Myocyte (in vitro differentiated cells): ENCODE measurements at regions not wholly inside any gene's neighbourhood (a gene's known extent, or its start where the extent isn't known, plus 50 kb on each side); places are given as distances from the start of the nearest gene placed in this dataset.
"Not testable (repeated sequence)": the region's sequence is repeated elsewhere in the genome, so short reads cannot be mapped to it uniquely, and the experiment has no call there.

Experiments used
- DNase-seq: peaks from one replicate; pipeline ENCODE4 v3.0.0-alpha.2; 2012; ENCODE audit warnings: low read depth

- DNase-seq: no peak
These were observed 2302.2 kb upstream of the RAG2 start for GRCh38 chr11:38900211-38900610.

- not testable (repeated sequence) for DNase-seq
These were observed 2296.2 kb upstream of the RAG2 start for GRCh38 chr11:38894201-38894600.

GRCh38 chr11:38884145-38884865, 2286.3 kb upstream of the RAG2 start:
- no peak for DNase-seq

GRCh38 chr11:38867338-38867737, 2269.3 kb upstream of the RAG2 start:
- DNase-seq: peak; percentile 7

GRCh38 chr11:38865922-38866321, 2267.9 kb upstream of the RAG2 start:
- DNase-seq: no peak

- no peak for DNase-seq
These were observed 2245.0 kb upstream of the RAG2 start for GRCh38 chr11:38842991-38843390.

GRCh38 chr11:38839071-38839470, 2241.0 kb upstream of the RAG2 start:
- no peak for DNase-seq

GRCh38 chr11:38835966-38836365, 2237.9 kb upstream of the RAG2 start:
- no peak for DNase-seq

- DNase-seq: no peak
These were observed 2226.5 kb upstream of the RAG2 start for GRCh38 chr11:38824573-38824972.

GRCh38 chr11:38821786-38822185, 2223.8 kb upstream of the RAG2 start:
- not testable (repeated sequence) for DNase-seq

- DNase-seq: no peak
These were observed 2221.9 kb upstream of the RAG2 start for GRCh38 chr11:38819981-38820380.

GRCh38 chr11:38818720-38819119, 2220.7 kb upstream of the RAG2 start:
- no peak for DNase-seq

- DNase-seq: no peak
These were observed 2216.6 kb upstream of the RAG2 start for GRCh38 chr11:38814670-38815069.

GRCh38 chr11:38809521-38809920, 2211.5 kb upstream of the RAG2 start:
- no peak for DNase-seq

- DNase-seq: no peak
These were observed 2198.2 kb upstream of the RAG2 start for GRCh38 chr11:38796281-38796680.

GRCh38 chr11:38795027-38795426, 2197.0 kb upstream of the RAG2 start:
- DNase-seq: no peak

GRCh38 chr11:38791346-38791961, 2193.4 kb upstream of the RAG2 start:
- DNase-seq: peak; percentile 79

GRCh38 chr11:38788561-38788960, 2190.5 kb upstream of the RAG2 start:
- DNase-seq: no peak

GRCh38 chr11:38784164-38784563, 2186.1 kb upstream of the RAG2 start:
- no peak for DNase-seq

- no peak for DNase-seq
These were observed 2168.8 kb upstream of the RAG2 start for GRCh38 chr11:38766796-38767195.

- DNase-seq: no peak
These were observed 2161.4 kb upstream of the RAG2 start for GRCh38 chr11:38759394-38759793.

- no peak for DNase-seq
These were observed 2158.5 kb upstream of the RAG2 start for GRCh38 chr11:38756537-38756936.

- no peak for DNase-seq
These were observed 2153.4 kb upstream of the RAG2 start for GRCh38 chr11:38751421-38751820.
